Epidermal melanocyte (primary cell): ENCODE measurements at regions not wholly inside any gene's neighbourhood (a gene's known extent, or its start where the extent isn't known, plus 50 kb on each side); places are given as distances from the start of the nearest gene placed in this dataset.
"Not testable (repeated sequence)": the region's sequence is repeated elsewhere in the genome, so short reads cannot be mapped to it uniquely, and the experiment has no call there.

Experiments used
- DNase-seq: peaks from one replicate; pipeline ENCODE4 v3.0.0; 2011; ENCODE audit warnings: low spot score; ENCODE audit not compliant: insufficient read length

DNA sequence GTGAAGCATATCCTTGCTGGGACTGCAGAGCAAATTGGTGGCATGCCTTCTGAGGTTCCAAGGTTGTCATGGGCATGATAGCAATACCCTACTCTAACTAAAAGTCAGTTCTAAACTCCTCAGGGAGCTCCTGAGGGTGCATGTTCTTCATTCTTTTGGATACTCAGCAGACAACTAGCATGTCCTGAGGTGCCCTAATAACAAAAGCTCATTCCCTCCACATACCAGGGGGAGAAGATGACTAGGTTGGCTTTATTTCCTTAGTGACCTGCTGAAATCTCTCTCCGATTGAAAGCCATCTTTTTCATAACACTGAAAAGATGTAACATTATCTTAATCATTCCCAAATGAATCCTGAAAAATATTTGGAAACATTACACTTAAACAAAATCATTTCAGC lies 188.7 kb upstream of the IGF1 start:
- DNase-seq: no peak

DNA sequence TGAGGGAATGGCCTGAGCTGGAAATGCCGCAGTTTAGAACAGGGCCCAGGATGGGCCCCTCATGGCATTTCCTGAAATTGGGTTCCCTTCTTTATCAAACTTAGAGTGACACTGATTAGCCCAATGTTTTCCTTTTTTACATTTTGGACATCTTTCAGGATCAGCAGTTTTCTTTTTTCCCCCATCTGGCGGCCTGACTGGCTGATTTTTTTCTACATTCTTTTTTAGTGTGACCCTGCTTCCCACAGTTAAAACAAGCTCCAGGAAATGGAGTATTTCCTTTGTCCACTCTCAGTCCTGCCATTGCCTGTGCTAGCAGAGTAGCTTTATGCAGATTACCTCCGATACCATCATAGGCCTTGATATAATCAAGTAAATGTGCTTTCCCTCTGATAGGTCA lies 185.8 kb upstream of the IGF1 start:
- not testable (repeated sequence) for DNase-seq

DNA sequence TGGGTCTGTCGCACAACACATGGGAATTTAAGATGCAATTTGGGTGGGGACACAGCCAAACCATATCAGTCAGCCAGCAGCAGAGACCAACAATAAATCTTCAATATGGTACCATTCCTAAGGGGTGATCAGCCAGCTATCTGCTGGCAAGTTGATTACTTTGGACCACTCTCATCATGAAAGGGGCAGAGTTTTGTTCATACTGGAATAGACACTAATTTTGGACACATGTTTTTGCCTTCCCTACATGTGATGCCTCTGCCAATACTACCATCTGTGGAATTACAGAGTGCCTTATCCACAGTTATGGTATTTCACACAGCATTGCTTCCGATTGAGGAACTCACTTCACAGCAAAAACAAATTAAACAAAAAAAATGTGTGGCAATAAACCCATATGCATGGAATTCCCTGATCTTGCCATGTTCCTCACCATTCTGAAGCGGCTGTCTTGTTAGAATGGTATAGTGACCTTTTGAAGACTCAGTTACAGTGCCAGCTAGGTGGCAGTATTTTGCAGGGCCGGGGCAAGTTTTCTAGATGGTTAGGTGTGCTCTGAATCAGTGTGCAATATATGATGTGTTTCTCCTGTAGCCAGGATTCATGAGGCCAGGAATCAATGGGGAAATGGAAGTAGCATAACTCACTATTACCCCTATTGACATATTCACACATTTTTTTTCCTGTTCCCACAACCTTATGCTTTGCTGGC lies 179.0 kb upstream of the IGF1 start:
- no peak for DNase-seq

DNA sequence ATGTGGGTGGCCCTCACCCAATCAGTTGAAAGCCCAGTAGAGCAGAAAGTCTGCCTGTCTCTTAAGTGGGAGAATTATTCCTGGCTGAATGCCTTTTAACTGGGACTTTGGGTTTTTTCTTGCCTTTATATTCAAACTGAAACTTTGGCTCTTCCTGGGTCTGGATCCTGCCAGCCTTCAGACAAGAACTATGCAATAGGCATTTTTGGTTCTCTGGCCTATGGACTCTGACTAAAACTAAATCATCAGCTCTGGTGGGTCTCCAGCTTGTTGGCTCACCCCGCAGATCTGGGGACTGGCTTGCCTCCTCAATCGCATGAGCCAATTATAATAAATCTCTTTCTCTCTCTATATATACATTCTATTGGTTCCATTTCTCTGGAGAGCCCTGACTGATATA lies 173.0 kb upstream of the IGF1 start:
- no peak for DNase-seq

DNA sequence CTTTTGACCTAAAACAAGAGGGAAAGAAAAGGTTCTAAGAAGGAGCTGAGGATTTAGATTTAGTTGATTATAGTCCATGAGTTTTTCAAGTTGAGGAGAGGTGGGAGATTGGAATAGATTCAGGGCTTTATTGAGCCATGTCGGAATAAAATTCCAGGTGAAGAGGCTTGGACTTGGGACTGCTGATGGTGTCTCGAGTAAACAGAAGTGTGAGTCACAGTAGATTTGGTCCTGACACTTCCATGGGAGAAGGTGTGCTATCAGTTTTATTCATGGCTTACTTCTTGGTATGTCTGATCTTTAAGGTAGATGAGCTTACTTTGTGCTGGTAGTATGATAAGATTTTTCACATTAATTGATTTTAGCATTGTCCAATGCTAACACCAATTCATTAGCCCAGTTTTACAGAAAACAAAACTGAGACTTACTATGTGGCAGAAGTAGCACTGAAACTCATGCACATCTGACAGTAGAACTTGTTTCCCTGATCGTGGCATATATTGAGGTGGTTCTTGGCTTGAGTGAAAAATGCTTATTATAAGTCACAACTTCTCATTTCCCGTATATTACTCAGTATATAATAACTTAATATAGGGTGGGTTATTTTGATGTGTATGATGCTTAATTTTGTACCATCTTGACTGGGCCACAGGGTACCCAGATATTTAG lies 172.4 kb upstream of the IGF1 start:
- no peak for DNase-seq

DNA sequence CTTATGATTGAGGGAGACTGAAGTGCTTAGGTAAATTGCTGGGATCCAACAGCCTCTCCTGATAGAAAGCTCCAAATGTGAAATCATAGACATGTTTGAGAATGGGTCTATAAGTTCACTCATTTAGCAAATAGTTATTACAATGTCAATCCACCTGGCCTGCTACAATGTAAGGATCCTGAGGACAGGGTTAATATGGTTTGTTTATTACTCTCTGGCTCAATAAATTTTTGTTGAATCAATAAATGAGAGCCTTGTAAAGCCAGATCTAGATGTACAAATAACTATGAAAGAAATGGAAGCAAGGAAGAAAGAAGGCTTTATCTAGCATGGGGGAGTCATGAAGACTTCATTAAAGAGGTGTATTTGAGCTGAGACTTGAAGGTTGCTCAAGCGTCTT lies 165.6 kb upstream of the IGF1 start:
- DNase-seq: no peak

DNA sequence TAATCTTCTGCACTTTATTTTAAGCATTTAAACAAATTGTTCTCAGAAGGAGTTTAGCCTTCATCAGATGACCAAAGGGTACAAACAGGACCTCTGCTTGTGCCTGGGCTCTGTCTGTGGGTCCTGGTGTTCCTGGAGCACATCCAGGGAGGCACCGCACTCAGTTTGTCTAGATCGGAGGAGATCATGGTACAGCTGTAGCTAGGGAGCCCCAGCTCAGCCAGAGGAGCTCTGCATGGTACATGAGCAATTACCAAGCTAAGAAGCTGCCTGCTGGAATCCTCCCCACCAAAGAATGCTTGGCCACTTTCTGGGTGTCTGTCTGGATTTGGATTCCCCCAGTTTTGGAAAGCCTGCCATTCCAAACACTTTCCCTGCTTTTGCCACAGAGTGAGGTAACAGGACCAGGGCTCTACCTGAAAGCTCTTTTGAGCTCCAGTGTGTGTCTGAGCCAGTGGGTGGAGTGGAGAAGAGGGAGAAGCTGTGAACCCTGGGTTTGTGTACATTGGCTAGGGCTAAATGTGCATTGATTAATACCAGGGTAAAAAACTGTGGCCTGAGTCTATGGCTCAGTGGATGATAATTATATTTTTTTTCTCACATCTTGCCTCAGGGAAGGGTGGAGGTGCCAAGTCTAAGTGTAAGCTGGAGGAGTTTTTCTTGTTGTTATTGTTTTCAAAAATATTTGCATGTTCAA lies 163.7 kb upstream of the IGF1 start:
- DNase-seq: no peak

DNA sequence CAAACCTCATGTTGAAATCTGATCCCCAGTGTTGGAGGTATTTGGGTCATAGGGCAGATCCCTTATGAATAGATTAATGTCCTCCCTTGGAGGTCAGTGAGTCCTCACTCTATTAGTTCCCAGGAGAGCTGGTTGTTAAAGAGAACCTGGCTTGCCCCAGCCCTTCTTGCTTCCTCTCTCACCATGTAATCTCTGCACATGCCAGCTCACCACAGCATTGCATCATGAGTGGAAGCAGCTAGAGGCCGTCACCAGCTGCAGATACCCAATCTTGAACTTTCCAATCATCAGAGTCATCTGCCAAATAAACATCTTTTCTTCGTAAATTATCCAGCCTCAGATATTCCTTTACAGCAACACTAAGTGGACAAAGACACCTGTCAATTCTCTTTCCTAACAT lies 161.8 kb upstream of the IGF1 start:
- no peak for DNase-seq

DNA sequence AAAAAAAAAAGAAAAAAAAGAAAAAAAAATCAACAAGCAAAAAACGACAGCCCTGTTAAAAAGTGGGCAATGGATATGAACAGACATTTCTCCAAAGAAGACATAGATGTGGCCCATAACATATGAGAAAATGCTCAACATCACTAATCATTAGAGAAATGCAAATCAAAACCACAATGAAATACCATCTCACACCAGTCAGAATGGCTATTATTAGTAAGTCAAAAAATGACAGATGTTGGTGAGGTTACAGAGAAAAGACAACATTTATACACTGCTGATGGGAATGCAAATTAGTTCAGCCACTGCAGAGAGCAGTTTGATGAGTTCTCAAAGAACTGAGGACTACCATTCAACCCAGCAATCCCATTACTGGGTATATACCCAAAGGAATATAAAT lies 160.3 kb upstream of the IGF1 start:
- not testable (repeated sequence) for DNase-seq

DNA sequence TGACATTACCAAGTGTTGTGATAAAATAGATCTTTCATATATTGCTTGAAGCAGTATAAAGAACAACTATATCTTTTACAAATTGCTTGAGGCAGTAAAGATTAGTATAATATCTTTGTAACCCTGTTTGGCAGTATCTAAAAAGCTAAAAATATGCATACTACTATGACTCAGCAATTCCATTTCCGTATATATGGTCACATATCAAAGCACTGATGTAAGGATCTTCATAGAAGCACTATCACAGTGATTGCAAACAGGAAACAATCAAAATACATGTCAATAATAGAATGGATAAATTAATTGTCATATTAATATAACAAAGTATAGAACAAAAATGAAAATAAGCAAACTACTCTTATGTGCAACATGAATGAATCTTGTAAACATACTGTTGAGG lies 158.4 kb upstream of the IGF1 start:
- no peak for DNase-seq

DNA sequence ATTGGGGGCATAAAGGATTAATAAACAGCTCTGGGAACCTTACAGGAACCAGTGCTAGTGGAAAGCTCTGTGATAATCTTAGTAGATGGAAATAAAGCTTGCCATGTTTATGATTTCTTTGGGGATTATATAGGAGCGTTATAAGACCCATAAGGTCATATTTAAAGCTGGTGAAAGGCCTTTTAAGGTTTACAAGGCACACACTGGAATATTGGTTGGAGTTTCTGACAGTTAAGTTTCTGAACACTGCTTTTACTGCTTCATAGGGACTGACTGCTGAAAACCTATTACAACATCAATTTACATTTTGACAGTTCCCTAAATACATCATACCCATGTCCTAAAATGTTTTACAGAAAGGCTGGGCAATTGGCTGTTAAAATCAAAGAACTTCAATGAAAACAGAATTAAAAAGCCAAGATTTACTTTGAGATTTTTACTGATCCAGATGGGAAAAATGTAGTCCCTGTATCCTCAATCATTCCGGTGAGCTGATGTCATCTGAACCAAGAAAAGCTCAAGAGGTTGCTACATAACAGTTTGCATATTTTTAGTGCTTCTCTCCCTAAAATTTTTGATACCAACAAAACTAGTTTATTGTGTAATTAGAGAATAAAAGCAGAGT lies 153.7 kb upstream of the IGF1 start:
- DNase-seq: no peak

DNA sequence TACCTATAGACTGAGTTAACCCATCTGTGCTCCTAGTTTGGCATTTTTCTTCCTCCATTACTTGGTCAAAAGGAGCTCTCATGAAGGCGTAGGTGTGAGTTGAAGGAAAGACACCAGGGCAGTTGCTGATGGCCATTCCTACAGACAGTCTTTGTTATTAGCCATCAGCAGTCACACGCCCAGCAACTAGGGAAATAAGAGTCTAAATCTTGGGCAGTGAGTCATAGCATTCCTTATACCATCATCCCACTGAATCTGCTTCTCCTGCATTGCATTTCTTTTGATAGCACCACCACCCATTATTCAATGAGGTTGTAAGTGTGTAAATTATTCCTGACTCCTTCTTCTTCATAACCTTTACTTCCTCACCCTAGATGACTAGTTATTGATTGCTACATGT lies 150.9 kb upstream of the IGF1 start:
- no peak for DNase-seq

DNA sequence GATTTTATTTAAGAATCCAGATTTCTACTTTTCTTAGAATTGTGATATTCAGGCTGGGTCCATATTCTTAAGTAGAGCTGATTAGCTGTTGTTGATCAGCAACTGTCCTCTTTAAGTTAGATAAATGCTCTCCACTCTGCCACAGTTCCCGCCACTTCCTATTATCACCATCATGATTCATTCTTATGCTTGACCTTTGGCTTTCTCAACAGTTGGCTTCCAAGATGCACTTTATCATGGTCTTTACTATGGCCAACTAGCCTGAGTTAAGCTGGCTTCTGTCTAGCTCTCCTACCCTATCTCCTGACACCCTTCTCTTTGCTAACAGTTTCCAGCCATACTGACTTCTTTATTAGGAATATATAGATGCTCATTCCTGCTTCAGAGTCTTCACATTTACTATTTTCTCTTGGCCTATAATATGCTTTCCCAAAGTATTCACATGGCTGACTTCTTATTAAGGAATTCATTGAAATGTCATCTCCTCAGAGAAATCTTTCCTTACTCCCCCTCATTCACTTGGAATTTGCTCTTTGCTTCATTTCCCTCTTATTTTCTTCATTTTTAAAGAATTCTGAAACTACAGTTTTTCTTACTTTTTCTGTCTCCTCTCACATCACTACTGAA lies 149.0 kb upstream of the IGF1 start:
- no peak for DNase-seq

DNA sequence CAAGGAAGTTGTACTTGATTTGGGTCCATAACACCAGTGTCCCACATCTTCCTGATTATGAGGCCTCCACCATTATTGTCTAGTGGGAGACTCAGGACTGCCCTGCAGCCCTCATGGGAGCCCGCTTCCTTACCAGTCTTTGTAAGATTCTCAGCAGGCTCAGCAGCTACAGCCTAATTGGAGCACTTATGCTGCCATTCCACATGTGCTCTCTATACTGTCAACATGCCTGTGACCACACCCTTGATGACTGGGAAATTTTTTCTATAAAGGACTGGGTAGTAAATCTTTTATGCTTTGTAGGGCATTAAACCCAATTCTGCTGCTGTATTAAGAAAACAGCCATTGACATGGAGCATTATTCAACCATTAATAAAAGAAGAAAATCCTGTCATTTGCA lies 145.5 kb upstream of the IGF1 start:
- DNase-seq: no peak

DNA sequence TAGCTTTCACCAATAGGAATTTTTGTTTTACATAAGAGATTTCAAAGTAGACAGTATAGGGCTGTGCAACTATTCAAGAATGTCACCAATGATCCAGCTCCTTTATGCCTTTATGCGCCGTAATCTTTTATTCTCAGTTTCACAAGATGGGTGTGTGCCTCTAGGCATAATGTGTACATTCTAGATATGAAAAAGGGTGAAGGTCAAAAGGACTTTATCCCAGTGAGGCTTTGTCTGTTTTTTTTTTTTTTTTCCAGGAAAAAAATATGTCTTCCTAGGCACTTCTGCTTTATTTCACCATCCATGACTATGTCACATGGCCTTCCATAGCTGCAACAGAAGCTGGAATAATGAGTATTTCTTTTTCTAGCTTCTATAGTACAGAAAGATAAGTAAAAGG lies 142.3 kb upstream of the IGF1 start:
- no peak for DNase-seq

DNA sequence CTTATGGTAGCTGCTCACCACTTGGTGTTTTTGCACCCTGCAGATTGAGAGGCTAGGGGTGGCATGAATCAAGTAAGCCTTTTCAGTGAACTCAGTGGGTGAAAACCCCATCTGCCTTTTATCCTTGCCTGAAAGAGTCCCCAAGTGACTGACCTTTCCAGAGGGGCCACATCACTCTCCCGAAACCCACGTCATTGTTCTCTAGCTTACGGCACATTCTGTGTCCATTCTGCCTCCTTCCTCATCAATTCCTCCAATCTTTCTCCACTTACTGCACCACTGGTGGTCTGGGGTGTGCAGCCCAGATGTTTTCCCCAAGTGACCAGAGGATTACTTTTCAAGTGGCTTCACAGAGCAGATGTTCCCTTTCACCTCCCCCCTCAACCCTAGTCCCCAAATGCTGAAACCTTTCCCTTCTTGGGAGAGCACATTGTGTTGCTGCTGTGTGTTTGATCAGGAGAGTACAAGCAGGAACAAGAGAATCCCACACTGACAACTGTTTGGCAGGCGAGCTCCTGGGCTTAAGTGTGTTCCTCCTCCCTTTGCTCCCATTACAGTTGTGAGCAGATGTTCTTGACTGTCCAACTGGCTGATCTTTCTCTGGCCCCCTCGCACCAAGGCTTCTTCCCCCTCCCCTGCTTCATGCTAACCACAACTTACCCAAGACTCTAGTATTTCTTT lies 138.0 kb upstream of the IGF1 start:
- no peak for DNase-seq

DNA sequence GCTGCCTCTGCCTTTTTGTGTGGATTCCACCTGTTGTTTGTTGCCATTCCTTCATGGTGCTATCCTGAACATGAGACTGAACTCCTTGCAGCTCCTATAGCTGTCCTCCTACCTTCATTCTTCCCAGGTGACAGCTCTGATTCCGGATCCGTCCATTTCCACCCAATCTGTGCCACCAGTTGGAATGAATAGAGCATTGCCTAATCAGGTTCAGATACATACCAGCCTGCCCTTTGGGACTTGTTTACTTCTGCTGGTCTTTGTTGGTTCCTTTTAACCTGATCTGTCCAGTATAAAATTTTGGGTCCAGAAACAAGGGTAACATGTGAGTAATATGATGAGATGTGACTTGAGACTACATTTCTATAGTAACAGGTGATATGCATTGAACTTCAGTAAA lies 136.3 kb upstream of the IGF1 start:
- no peak for DNase-seq

DNA sequence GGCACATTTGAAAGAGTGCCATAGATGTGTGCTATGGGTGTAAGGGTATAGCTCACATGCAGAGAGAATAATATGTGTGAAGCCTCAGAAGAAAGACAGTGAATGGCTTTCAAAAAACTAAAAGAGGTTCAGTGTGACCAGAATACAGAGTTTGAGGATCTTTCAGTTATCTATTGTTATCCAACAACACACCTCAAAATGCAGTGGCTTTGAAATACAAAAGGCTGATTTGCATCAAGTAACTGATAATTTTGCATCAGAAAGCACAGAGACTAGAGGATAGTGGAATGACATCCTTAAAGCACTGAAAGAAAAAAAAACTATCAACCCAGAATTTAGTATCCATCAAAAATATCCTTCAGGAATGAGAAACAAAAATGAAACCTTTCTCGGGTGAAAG lies 131.6 kb upstream of the IGF1 start:
- no peak for DNase-seq

DNA sequence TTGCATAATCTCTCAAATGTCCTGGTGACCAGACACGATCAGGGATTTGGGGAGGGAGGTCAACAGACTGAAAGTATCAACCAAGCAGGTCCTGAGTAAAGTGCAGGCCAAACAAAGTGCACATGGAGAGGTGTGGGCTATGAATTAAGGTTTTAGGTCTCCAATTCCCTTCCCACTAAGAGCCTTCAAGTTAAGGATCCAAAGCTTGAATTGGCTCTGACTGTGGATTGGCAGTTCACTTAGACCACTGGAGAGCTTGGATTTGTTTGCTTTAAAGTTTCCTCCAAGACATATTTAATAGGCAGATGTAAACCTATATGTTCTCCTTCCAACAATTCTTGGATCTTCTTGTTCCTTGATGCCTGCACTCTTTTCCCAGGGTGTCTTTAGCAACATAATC lies 129.6 kb upstream of the IGF1 start:
- no peak for DNase-seq

DNA sequence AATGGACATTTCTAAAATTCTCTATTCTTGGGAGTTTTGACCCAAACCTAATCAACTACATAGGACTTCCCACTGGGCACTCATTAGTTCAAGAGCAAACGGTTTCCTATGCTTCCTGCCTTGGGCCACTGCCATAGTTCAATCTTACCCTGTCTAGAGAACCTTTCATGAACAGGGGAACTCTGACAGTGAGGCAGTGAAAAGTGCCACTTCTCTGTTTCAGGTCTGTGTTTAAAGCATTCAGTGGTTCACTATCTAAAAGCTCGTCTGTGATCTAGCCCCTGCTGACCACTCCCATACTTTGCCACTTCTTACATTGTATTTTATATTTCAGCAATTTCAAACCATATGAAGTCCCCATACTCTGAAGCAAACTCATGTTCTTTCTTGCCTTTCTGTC lies 122.7 kb upstream of the IGF1 start:
- DNase-seq: no peak

DNA sequence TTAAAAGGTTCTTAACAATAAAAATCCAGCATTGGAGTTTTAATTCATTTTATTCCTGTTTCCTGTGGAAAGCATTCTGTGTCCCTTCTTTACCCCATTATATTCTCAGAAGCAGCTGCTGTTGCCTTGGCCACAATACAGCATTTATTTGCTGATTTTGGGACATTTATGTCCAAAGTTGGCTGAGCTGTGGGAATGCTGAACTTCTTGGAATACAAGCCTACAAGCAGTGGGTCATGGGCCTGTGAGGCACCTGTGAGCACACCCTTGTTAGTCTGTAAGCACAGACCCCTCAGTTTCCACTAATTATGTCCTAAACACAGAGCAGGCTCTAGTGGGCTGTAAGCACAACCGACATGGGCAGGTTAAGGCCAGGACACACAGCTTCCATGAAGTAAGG lies 122.2 kb upstream of the IGF1 start:
- no peak for DNase-seq
